NCI-H2196 (cell line): ENCODE measurements at regions not wholly inside any gene's neighbourhood (a gene's known extent, or its start where the extent isn't known, plus 50 kb on each side); places are given as distances from the start of the nearest gene placed in this dataset.

Experiments used
- DNase-seq: peaks from one replicate; lab custom pipeline; 2025; ENCODE audit not compliant: unreplicated experiment; lab: John Stamatoyannopoulos, UW

DNA sequence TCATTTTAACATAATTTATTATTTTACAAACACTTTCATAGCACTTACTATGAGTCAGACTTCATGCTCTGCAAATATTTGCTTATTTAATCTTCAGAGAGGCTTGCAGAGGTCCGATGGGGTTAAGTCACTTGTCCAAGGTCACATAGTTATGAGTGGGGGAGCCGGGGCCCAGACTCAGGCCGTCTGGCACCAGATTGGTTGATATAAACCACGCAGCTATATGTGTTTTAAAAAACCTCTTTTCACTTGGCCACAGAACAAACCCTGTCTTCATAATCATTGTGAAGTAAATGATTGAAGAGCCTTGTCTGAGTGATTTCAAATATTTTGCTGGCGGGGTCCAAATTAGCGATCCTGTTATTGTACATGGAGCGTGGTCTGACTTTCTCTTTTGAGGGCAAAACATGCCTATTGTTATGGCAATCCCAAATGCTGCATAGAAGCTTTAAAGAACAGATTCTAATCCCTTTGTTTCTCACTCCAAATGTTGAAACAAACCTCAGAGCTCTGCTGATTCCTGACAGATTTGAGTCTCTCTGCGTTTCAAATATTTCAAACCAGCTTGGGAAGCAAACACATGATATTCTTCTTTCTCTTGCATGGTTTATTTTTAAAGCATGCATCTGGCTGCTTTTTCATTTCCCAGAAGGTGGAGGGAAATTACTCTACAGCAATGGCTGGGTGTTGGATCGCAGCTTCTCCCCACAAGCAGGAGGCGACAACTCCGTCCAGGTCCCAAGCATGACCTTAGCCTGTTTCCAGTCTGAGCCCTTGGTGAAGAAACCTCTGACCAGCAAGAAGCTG is 142.4 kb downstream of the DDX1 start:
- DNase-seq = no peak

GRCh38 chr2:15734674-15735483 is 143.2 kb downstream of the DDX1 start:
- no peak for DNase-seq

GRCh38 chr2:15735484-15736326 is 144.0 kb downstream of the DDX1 start:
- no peak for DNase-seq

GRCh38 chr2:15736396-15737180 is 144.9 kb downstream of the DDX1 start:
- DNase-seq = no peak

DNA sequence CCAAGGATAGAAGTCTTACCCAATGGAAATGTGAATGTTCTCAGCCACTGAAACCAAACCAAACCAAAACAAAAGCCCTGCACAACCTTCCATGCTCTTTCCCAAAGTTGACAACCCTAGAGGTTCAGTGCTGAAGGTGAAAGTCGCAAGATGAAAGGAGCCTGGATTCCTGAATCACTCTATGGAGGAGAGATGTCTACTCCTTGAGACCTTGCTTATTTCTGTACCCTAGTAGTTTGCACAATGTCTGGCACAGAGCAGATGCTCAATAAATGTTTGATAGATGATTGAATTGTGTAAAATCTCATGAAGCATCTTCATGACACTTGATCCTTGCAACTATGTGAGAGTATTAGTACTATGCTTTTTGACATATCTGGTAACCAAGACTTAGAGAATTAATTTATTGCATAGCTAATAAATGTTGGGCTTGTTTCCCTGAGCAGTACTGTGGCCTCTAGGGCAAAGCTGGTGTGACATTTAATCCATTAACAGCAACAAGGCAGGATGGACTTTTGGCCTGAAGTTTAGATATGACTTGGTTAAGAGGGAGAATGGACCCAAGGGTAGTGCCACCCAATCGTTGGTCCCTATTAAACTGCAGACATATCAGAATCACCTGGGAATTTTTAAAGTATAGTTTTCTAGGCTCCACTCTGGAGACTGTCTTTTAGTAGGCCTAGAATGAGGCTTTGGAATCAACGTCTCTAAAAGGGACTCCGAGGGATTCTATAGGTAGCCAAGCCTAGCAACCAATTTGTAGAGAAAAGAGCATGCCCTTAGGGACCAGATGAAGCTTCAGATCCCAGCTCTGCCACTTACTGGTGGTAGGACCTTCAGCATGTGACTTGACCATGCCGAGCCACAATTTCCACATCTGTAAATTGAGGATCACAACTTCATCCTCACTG is 145.9 kb downstream of the DDX1 start:
- no peak for DNase-seq

DNA sequence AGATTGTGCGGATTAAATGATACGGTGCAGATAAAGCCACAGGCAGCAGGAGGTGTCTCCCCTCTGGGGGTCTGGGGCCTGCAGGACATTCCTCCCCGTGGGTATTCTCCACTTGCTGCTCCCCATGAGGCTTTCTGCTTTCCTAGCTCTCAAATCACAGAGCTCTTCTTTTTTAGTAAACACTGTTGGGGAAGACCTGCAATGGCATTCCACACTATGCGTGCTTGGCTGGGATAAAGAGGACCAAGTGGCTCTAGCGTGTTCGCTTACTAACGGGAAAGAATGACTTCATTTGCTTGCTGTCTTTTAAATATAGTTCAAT is 146.5 kb downstream of the DDX1 start:
- DNase-seq = no peak

DNA sequence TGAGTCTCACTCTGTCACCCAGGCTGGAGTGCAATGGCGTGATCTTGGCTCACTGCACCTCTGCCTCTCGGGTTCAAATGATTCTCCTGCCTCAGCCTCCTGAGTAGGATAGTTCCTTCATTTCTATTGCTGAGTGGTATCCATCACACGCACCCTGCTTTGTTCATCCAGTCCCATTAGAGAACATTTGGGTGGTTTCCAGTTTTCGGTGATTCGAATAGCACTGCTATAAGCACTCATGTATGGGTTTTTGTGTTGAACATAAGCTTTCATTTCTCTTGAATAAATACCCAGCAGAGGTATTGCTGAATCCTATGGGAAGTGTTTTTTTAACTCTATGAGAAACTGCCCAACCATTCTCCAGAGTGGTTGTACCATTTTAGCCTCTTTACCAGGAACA is 147.3 kb downstream of the DDX1 start:
- DNase-seq = no peak

DNA sequence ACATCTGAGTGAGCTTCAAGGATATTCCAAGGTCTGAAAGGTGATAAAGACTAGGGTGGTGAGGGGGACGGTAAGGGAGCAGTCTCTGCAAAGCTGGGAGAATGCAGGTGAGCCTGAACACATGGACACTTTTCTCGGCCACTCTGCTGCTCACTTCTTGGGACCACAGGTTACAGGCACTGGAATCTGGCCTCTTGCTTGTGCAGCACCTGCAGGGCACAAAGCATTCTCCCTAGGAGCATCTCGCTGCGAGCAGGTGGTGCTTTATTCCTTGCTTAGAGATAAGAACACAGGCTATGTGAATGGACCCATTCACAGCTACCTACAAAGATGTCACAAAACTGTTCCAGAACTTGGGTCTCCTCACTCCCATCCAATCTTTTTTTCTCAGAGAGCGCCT is 153.2 kb downstream of the DDX1 start:
- DNase-seq = no peak

DNA sequence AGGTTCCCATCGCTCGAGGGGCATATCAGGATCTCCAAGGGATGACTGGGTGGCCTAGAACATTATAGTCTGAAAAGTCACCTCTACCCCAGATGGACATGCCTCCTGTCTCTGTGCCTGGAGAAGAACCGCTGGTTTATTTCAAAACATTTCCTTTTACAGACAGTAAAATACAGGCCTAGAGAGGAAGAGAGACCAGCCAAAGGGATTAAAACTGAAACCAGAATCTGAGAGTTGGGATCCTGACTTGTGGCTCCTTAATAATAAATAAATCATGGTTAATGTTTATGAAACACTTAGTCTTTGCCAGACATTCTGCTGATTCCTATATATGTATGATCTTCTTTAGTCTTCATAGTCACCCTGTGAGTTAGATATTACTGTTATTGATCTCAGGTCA is 153.7 kb downstream of the DDX1 start:
- no peak for DNase-seq

DNA sequence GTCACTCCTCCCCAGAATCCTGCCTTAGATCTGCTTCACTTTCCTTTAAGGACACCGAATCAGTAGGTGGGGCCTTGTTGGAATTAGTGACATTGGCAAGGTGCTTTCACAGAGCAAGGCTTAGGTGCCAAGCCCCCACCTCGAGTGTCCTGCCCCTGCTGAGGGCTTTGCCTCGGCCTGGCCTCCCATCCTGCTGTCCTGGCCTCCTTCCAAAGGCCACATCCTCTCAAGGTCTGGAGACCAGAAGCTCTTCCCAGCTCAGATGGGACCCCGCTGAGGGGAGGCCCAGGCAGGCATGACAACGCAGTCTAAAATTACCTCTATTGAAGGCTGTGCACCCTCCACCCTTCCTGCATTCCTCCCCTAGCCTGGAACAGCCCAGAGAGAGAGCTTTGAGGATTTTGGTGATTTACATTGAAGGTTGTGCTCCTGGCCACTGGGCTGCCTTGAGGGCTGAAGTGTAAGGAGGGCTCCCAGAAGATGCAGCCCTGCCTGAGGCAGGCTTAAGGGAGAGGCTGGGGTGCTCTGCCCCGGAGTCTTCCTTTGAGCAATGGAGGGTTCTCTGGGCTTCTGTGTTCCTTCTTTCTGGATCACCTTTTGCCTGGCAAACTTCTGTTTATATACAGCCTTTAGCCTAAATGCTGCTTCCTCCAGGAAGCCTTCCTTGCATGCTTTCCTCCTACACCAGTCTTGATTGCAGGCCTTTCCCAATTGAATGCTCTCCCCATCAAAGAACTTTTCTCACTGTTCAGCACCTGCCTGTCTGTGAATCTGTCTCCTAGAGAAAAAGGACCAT is 154.4 kb downstream of the DDX1 start:
- DNase-seq = no peak

DNA sequence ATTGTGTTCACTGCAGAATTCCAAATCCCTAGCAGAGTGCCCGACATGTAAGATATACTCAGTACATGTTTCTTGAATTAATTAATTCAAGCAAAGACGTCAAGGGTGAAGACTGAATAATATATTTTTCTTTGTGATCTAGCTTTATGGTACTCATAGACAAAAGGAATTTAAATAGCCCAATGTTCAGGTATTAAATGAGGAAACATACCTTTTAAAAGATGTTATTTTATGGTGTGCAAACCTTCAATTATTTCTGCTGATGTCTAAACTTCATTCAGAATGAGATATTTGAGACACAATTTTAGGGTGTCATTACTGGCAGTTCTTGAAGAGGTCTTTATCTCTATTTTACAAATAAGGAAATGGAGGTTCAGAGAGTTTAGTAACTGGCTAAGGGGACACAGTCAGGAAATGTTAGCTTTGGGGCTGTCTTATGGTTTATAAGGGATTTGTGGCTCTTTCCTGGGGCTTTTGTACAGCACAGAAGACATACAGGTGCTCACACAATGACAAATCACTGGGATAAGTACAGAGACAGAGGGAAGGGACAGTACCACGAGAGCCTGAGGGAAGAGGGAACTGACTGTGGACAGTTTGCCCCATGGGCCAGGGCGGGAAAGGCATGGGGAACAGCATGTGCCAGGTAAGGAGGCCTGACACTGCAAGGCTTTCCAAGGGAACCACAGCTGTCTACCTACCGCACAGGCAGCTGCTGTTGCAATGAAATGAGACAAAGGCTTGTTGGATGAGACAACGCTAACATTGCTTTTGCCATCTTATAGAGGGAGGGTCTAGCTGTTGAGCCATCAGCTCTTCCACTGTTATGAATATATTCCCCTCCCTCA is 155.3 kb downstream of the DDX1 start:
- no peak for DNase-seq

- no peak for DNase-seq
These were observed 156.2 kb downstream of the DDX1 start for GRCh38 chr2:15747603-15748471.

GRCh38 chr2:15748736-15749323 is 157.2 kb downstream of the DDX1 start:
- DNase-seq = no peak

DNA sequence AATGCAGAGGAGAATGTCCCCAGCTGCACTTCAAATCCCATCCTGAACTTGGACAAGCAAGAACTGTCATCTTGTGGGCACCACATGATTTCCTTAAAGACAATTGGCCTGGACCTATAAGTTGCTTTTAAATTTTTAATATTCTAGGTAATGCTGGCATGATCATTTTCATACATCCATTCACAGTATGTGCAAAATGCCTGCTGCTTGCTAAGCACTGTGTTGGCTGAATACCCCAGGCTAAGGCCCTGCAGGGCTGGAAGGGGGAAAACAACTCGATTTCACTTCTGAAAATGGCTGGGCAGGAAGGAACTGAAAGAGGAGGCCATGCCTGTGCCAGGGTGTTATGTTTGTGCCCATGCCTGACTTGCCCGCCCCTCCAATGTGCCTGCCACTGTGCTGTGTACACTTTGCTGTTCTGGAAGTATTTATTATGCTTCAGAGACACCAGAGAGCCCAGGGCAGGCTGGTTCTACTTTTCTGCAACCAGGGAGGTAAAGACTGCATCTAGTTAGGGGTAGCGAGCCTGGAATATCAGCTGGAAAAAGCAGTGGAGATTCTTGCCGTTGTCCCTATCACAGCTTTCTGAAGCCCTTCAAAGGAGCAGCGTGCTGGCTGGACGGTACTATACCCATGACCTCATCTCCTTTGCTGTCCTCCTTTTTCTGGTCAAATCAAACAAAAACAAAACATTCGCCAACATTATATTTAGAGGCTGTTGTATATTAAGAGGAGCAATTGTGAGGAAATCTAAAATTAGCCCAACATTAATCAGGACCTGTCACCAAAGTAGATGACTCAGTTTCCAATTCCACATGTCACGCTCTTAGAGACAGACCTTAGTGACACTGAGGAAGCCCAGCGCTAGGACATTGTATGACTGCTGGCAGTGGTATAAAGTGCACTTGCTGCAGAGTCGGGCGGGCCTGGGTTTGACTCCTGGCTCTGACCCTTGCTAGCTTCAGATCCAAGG is 158.1 kb downstream of the DDX1 start:
- no peak for DNase-seq

DNA sequence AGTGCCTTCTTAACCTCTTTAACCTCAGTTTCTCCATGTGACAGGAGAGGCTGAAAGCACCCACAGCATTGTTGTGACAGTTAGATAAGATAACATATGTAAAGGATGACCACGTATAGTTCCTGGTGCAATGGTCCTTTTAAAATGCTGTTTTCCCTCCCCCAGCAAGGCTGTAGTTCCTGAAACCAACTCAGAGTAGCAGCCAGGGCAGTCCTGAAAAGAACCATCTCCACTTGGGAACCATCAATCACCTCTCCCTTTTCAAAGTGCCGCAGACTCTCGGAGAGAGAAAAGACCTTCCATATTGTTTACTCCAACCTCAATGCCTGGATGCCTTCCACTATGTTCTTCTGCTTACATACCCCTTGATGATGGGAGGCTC is 158.8 kb downstream of the DDX1 start:
- DNase-seq = no peak
